Cardiac septum (tissue), 1 donor: ENCODE measurements at regions not wholly inside any gene's neighbourhood (a gene's known extent, or its start where the extent isn't known, plus 50 kb on each side); places are given as distances from the start of the nearest gene placed in this dataset.

Experiments used
- DNase-seq: peaks from one replicate; pipeline ENCODE4 v3.0.0-alpha.2; 2020; ENCODE audit warnings: low spot score
- intact Hi-C: fragments of 100-400 bp; cut with DNase I; formaldehyde crosslinking; loops from one replicate; pipeline ENCODE4 v1.14.0; 2022
- donor health status: DM: no; HTN: no; CAD: no.

- DNase-seq, result no peak
- intact Hi-C loops, result no loop called here
Observed at GRCh38 chr18:27461957-27462356, 276.8 kb upstream of the CHST9 start.

- no peak for DNase-seq
- intact Hi-C loops, result no loop called here
Observed at GRCh38 chr18:27449104-27449503, 264.0 kb upstream of the CHST9 start.

- intact Hi-C loops, result no loop called here
- DNase-seq, result no peak
Observed at GRCh38 chr18:27447930-27448329, 262.8 kb upstream of the CHST9 start.

- intact Hi-C loops, result no loop called here
- DNase-seq, result no peak
Observed at GRCh38 chr18:27447451-27447881, 262.4 kb upstream of the CHST9 start.

- intact Hi-C loops, result no loop called here
- no peak for DNase-seq
Observed at GRCh38 chr18:27430595-27430994, 245.5 kb upstream of the CHST9 start.

- intact Hi-C loops, result no loop called here
- DNase-seq, result no peak
Observed at GRCh38 chr18:27428716-27429475, 243.8 kb upstream of the CHST9 start.

GRCh38 chr18:27428120-27428519 lies 243.0 kb upstream of the CHST9 start:
- intact Hi-C loops, result no loop called here

GRCh38 chr18:27423581-27423980 lies 238.5 kb upstream of the CHST9 start:
- DNase-seq, result no peak
- intact Hi-C loops, result no loop called here

More at GRCh38 chr18:27428120-27428519, 243.0 kb upstream of the CHST9 start:
- DNase-seq, result no peak

- DNase-seq, result no peak
- intact Hi-C loops, result no loop called here
Observed at GRCh38 chr18:27419646-27420045, 234.5 kb upstream of the CHST9 start.

- DNase-seq, result no peak
- intact Hi-C loops, result no loop called here
Observed at GRCh38 chr18:27415495-27415894, 230.4 kb upstream of the CHST9 start.

GRCh38 chr18:27414682-27415081 lies 229.6 kb upstream of the CHST9 start:
- no peak for DNase-seq
- intact Hi-C loops, result no loop called here

- DNase-seq, result no peak
- intact Hi-C loops, result no loop called here
Observed at GRCh38 chr18:27413495-27414401, 228.6 kb upstream of the CHST9 start.

GRCh38 chr18:27412556-27412955 lies 227.4 kb upstream of the CHST9 start:
- intact Hi-C loops, result no loop called here
- no peak for DNase-seq

GRCh38 chr18:27411911-27412310 lies 226.8 kb upstream of the CHST9 start:
- no peak for DNase-seq
- intact Hi-C loops, result no loop called here

- DNase-seq, result no peak
- intact Hi-C loops, result no loop called here
Observed at GRCh38 chr18:27411013-27411412, 225.9 kb upstream of the CHST9 start.

- DNase-seq, result no peak
- intact Hi-C loops, result no loop called here
Observed at GRCh38 chr18:27404855-27405254, 219.7 kb upstream of the CHST9 start.

GRCh38 chr18:27400001-27400400 lies 214.9 kb upstream of the CHST9 start:
- intact Hi-C loops, result no loop called here
- DNase-seq, result no peak

- intact Hi-C loops, result no loop called here
- no peak for DNase-seq
Observed at GRCh38 chr18:27395752-27396151, 210.6 kb upstream of the CHST9 start.

- no peak for DNase-seq
- intact Hi-C loops, result no loop called here
Observed at GRCh38 chr18:27394687-27395086, 209.6 kb upstream of the CHST9 start.

- intact Hi-C loops, result no loop called here
- DNase-seq, result no peak
Observed at GRCh38 chr18:27382567-27383216, 197.6 kb upstream of the CHST9 start.
